ENCODE measurements at regions not wholly inside any gene's neighbourhood (a gene's known extent, or its start where the extent isn't known, plus 50 kb on each side); places are given as distances from the start of the nearest gene placed in this dataset.
"Not testable (repeated sequence)": the region's sequence is repeated elsewhere in the genome, so short reads cannot be mapped to it uniquely, and the experiment has no call there.

DNA sequence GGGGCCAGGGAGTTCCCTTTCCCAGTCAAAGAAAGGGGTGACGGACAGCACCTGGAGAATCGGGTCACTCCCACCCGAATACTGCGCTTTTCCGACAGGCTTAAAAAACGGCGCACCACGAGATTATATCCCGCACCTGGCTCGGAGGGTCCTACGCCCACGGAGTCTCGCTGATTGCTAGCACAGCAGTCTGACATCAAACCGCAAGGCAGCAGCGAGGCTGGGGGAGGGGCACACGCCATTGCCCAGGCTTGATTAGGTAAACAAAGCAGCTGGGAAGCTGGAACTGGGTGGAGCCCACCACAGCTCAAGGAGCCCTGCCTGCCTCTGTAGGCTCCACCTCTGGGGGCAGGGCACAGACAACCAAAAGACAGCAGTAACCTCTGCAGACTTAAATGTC, 223.6 kb downstream of the ETV1 start:
- TF ChIP-seq, protein P1, sequence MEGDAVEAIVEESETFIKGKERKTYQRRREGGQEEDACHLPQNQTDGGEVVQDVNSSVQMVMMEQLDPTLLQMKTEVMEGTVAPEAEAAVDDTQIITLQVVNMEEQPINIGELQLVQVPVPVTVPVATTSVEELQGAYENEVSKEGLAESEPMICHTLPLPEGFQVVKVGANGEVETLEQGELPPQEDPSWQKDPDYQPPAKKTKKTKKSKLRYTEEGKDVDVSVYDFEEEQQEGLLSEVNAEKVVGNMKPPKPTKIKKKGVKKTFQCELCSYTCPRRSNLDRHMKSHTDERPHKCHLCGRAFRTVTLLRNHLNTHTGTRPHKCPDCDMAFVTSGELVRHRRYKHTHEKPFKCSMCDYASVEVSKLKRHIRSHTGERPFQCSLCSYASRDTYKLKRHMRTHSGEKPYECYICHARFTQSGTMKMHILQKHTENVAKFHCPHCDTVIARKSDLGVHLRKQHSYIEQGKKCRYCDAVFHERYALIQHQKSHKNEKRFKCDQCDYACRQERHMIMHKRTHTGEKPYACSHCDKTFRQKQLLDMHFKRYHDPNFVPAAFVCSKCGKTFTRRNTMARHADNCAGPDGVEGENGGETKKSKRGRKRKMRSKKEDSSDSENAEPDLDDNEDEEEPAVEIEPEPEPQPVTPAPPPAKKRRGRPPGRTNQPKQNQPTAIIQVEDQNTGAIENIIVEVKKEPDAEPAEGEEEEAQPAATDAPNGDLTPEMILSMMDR (IDR thresholded peaks at IDR 0.05; ENCODE audit: borderline replicate concordance, extremely low read depth, low read length, poor library complexity, severe bottlenecking) = not testable (repeated sequence)
- TF ChIP-seq EZH2 (IDR thresholded peaks at IDR 0.05; ENCODE audit: borderline replicate concordance, low read depth, low read length, severe bottlenecking) = not testable (repeated sequence)

Data from DND-41 (cell line).